Keratinocyte (primary cell): ENCODE measurements at regions not wholly inside any gene's neighbourhood (a gene's known extent, or its start where the extent isn't known, plus 50 kb on each side); places are given as distances from the start of the nearest gene placed in this dataset.

ENCODE experiments used
- DNase-seq: peaks from one replicate; pipeline ENCODE4 v3.0.0-alpha.2; 2011; ENCODE audit warnings: low read depth, missing footprints, low spot score
- FAIRE-seq: peaks from 2 replicates; lab custom pipeline; 2011; peaks lifted over from hg19 to GRCh38; lab: Jason Lieb, UNC
- H2AFZ ChIP-seq: 2 replicates; pipeline ENCODE4 v1.6.0; 2012; ENCODE audit warnings: low read length, control low read depth, inconsistent platforms; ENCODE audit not compliant: control insufficient read depth
- H3K27ac ChIP-seq: 2 replicates; pipeline ENCODE4 v1.5.1; 2011; ENCODE audit warnings: low read length; ENCODE audit not compliant: control insufficient read depth, insufficient read depth
- H3K27me3 ChIP-seq: 3 replicates; pipeline ENCODE4 v1.6.0; 2011; ENCODE audit warnings: low read length; ENCODE audit not compliant: control insufficient read depth, insufficient read depth; ENCODE audit errors: extremely low read depth
- H3K36me3 ChIP-seq, 2 experiments: 2 replicates in 1 of 2; 3 replicates in 1 of 2; pipeline ENCODE4 v1.5.1; 2011; ENCODE audit warnings: low read length in 2 of 2, mild to moderate bottlenecking in 1 of 2; ENCODE audit not compliant: control insufficient read depth in 2 of 2, insufficient read depth in 2 of 2; ENCODE audit errors: extremely low read depth in 1 of 2
- H3K4me1 ChIP-seq: 3 replicates; pipeline ENCODE4 v1.5.1; 2011; ENCODE audit warnings: low read length; ENCODE audit not compliant: control insufficient read depth, insufficient read depth; ENCODE audit errors: extremely low read depth
- H3K4me2 ChIP-seq: 3 replicates; pipeline ENCODE4 v1.6.0; 2011; ENCODE audit warnings: low read depth, low read length; ENCODE audit not compliant: control insufficient read depth, insufficient read depth; ENCODE audit errors: extremely low read depth
- H3K4me3 ChIP-seq, 3 experiments: fragments of 200-600 bp in 1 of 3; sonication (generic) in 1 of 3; 2 replicates in 2 of 3; 3 replicates in 1 of 3; pipeline ENCODE4 v1.5.1; 2011 to 2016; ENCODE audit warnings: low read length in 3 of 3, mild to moderate bottlenecking in 3 of 3, control low read depth in 2 of 3, inconsistent platforms in 1 of 3, low read depth in 1 of 3, mixed read lengths in 1 of 3, mixed run types in 1 of 3, moderate library complexity in 1 of 3; ENCODE audit not compliant: control insufficient read depth in 2 of 3, insufficient read depth in 2 of 3; ENCODE audit errors: extremely low read depth in 1 of 3
- H3K79me2 ChIP-seq: 2 replicates; pipeline ENCODE4 v1.6.0; 2012; ENCODE audit warnings: low read length; ENCODE audit not compliant: control insufficient read depth, insufficient read depth
- H3K9ac ChIP-seq: 3 replicates; pipeline ENCODE4 v1.6.0; 2011; ENCODE audit warnings: low read length; ENCODE audit not compliant: control insufficient read depth, insufficient read depth; ENCODE audit errors: extremely low read depth
- H3K9me1 ChIP-seq: 3 replicates; pipeline ENCODE4 v1.6.0; 2011; ENCODE audit warnings: low read length; ENCODE audit not compliant: control insufficient read depth, insufficient read depth; ENCODE audit errors: extremely low read depth
- H3K9me3 ChIP-seq: 2 replicates; pipeline ENCODE4 v1.5.1; 2012; ENCODE audit warnings: low read depth, low read length; ENCODE audit not compliant: control insufficient read depth
- H4K20me1 ChIP-seq: 3 replicates; pipeline ENCODE4 v1.6.0; 2011; ENCODE audit warnings: low read length; ENCODE audit not compliant: control insufficient read depth, insufficient read depth; ENCODE audit errors: extremely low read depth
- CTCF ChIP-seq, 3 experiments: IDR thresholded peaks in 1 of 3; conservative IDR thresholded peaks in 1 of 3; optimal IDR thresholded peaks in 1 of 3; 2 replicates in 2 of 3; 3 replicates in 1 of 3; pipeline versions ENCODE3 to v1.5.1; 2011; ENCODE audit warnings: low read length in 3 of 3, mild to moderate bottlenecking in 3 of 3, moderate library complexity in 2 of 3, control low read depth in 1 of 3, inconsistent platforms in 1 of 3; ENCODE audit not compliant: insufficient read depth in 2 of 3; ENCODE audit errors: extremely low read depth in 1 of 3
- EZH2 ChIP-seq: IDR thresholded peaks from one replicate; pipeline ENCODE4 v1.6.1; 2012; ENCODE audit warnings: inconsistent platforms, mild to moderate bottlenecking, low read length, moderate library complexity
- dilution Hi-C: fragments of 300-500 bp; cut with MboI; formaldehyde crosslinking; loops from one replicate; pipeline ENCODE4 v1.7.0; 2020; ENCODE audit warnings: low sequenced_read_pairs; ENCODE audit not compliant: extremely low pct_ligation_motif_present

DNA sequence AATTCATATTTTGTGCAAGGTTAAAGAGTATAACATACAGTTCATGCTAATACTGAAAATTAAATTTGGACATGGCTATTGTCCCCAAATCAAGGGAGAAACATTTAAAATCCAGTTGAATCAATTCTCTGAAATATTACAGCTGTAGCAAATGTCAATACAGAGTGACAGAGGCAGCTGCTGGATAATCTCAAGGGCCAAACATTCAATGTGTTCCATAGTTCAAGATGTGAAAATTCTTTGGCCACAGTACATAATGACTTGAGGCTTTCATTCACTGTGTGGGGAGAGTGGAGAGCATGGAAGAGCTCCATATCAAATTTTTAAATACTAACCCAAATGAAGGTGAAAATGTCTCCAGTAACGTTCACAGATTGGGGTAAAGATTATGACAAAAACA, 1192.8 kb upstream of the CADM2 start:
- H3K27ac ChIP-seq = no peak overlapping the region
- DNase-seq (no peak), FAIRE-seq (no peak)
- H3K9ac ChIP-seq = no peak overlapping the region
- no peaks in the 10 kb centered on the region for H3K36me3 ChIP-seq
- no peak overlapping the region for H2AFZ ChIP-seq
- H3K79me2 ChIP-seq = no peaks in the 10 kb centered on the region
- dilution Hi-C loops = no loop called here
- no peaks in the 10 kb centered on the region for H3K27me3 ChIP-seq
- H3K9me1 ChIP-seq = no peaks in the 10 kb centered on the region
- H3K9me3 ChIP-seq = no peaks in the 10 kb centered on the region
- H3K4me1 ChIP-seq = no peaks in the 10 kb centered on the region
- H4K20me1 ChIP-seq = no peaks in the 10 kb centered on the region
- TF ChIP-seq EZH2 = no peak
- TF ChIP-seq CTCF (optimal IDR thresholded peaks at IDR 0.05 in 1 of 3, IDR thresholded peaks at IDR 0.05 in 1 of 3, conservative IDR thresholded peaks at IDR 0.05 in 1 of 3; ENCODE audit: extremely low read depth in 1 of 3, insufficient read depth in 2 of 3, low read length in 3 of 3) = no peak
- no peak overlapping the region for H3K4me2 ChIP-seq
- no peak overlapping the region for H3K4me3 ChIP-seq

GRCh38 chr3:83769791-83770663, 1188.8 kb upstream of the CADM2 start:
- H3K36me3 ChIP-seq = no peaks in the 10 kb centered on the region
- dilution Hi-C loops = no loop called here
- no peaks in the 10 kb centered on the region for H4K20me1 ChIP-seq
- FAIRE-seq (no peak), DNase-seq (no peak)
- H3K4me3 ChIP-seq = no peak overlapping the region
- H3K9ac ChIP-seq = no peak overlapping the region
- no peaks in the 10 kb centered on the region for H3K9me3 ChIP-seq
- no peak overlapping the region for H3K27ac ChIP-seq
- no peaks in the 10 kb centered on the region for H3K9me1 ChIP-seq
- TF ChIP-seq EZH2 (no peak), CTCF (optimal IDR thresholded peaks at IDR 0.05 in 1 of 3, IDR thresholded peaks at IDR 0.05 in 1 of 3, conservative IDR thresholded peaks at IDR 0.05 in 1 of 3; ENCODE audit: extremely low read depth in 1 of 3, insufficient read depth in 2 of 3, low read length in 3 of 3) (no peak)
- no peak overlapping the region for H2AFZ ChIP-seq
- no peaks in the 10 kb centered on the region for H3K4me1 ChIP-seq
- H3K4me2 ChIP-seq = no peak overlapping the region
- no peaks in the 10 kb centered on the region for H3K27me3 ChIP-seq
- no peaks in the 10 kb centered on the region for H3K79me2 ChIP-seq
